HG03575 (cell line): ENCODE measurements at regions not wholly inside any gene's neighbourhood (a gene's known extent, or its start where the extent isn't known, plus 50 kb on each side); places are given as distances from the start of the nearest gene placed in this dataset.

Source experiments
- ATAC-seq: cut with Tn5 transposase; IDR thresholded peaks from one replicate; pipeline ENCODE4 v1.9.1; 2021; ENCODE audit not compliant: unreplicated experiment, insufficient number of reproducible peaks, low FRiP score; ENCODE audit errors: extremely low read depth

GRCh38 chr13:97109841-97110492 lies 112.2 kb upstream of the MBNL2 start:
- no peak for ATAC-seq

- no peak for ATAC-seq
Observed at GRCh38 chr13:97110936-97111335, 111.2 kb upstream of the MBNL2 start.

DNA sequence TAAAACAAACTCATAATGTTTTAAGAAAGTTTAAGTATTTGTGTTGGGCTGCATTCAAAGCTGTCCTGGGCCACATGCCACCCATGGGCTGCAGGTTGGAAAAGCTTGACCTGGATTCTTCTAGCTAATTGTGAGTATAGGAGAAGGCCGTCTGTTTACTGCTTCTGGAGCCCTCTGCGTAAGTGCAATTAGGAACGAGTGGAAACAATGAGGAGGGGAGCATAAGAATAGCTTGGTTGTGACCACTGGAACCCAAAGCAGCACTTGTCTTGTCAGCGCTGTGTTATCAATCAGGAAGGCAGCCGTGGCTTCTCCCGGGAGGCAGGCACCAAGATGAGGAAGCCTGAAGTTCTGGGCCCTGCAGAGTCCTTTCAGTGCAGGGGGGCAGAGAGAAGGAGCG lies 110.4 kb upstream of the MBNL2 start:
- no peak for ATAC-seq

- ATAC-seq = no peak
Observed at GRCh38 chr13:97112446-97113152, 109.5 kb upstream of the MBNL2 start.

- no peak for ATAC-seq
Observed at GRCh38 chr13:97113231-97114001, 108.7 kb upstream of the MBNL2 start.

DNA sequence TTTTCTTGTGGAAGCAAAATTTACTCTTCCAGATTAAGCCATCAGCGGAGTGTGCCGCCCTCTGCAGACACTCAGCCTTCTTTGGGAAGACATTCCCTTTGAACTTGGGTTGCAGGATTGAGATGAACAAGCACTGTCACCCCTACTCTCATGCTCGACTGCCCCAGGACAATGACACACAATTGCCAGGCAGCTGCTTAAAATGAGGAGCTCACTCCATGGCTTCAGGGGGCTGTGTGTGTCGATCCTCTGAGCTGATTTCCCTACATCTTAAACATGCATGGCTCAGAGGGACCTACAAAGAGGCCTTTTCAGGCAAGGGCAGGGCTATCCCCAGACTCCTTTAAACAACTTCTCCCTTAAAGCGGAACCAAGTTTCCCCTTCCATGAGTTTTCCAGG lies 107.5 kb upstream of the MBNL2 start:
- ATAC-seq = no peak

DNA sequence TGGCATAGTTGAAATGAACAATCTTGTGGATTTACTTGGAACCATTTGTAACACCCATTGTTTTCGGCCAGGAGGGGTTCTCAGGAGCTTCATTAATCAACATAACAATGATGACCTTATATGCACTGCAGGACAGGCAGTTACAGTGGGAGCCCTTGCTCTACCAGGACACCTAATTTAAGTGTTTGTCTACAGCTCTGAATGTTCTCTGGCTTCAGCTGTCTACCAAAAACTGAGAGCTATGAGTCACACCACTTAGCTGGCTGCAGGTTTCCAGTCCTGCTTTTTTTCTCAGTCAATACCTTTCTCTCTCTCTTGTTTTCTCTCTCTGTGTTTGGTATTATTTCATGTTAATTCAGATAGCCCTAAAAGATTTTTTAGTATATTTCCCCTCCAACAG lies 105.4 kb upstream of the MBNL2 start:
- peak; percentile 81 for ATAC-seq

- no peak for ATAC-seq
Observed at GRCh38 chr13:97117388-97117910, 104.7 kb upstream of the MBNL2 start.

DNA sequence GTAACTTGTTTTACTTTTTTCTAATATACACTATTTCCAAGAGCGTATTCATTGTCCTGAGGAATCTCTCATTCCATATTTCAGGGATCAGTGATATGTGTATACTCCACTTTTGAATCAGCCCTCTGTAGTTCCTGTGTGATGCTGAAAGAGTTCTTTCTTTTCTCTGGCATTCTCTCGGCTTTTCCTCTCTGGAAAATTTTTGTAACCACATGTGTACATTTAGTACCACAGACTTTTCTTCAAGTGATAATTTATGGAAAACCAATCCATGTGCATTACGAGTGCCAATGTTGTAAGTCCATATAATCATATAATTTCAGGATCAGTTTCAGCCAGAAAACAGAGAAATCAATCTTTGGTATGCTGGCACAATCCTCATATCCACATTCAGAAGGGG lies 102.2 kb upstream of the MBNL2 start:
- no peak for ATAC-seq

- no peak for ATAC-seq
Observed at GRCh38 chr13:97120346-97120745, 101.8 kb upstream of the MBNL2 start.

DNA sequence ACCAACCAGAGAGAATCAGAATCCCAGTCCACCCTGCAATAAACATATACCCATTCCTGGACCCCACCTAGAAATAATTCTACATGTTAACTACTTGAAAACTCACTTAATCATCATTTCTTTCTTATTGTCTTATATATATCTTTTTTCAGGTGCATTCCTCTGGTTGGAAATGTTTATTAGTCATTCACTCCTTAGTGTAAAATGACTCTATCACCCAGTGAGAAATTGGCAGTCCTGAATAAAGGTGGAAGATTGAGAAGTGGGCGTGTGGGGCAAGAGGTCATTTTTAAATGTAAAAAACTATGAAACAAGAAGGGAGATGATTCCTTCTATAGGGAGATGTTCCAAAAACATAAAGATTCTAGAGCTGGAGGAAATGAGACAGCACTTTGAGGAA lies 101.2 kb upstream of the MBNL2 start:
- no peak for ATAC-seq

- no peak for ATAC-seq
Observed at GRCh38 chr13:97121894-97122293, 100.2 kb upstream of the MBNL2 start.

DNA sequence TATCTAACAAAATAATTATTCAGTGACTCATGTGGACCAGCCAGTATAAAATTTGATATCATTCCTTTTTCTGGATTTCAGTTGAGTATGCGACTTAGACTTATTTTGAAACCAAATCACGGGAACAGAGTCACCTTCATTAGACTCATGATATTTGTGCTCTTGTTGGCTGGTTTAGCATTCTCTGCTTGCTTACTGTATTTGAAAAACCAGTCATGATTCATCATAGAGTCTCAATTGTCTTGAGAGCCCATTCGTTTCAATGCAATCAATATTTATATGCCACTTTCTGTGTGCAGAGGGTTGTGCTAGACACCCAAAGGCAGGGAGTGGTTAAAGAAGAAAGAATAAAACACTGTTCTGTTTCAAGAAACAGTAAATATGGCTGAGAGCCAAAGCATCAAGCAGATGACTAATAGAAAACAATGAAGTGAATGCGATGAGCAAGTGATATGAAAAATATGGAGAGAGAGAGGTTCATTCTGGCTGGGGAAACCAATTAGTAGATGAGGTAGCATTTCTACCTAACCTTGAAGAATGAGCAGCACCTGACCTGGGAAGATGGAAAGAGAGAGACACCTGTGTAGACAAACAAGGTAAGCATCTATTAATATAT lies 99.6 kb upstream of the MBNL2 start:
- no peak for ATAC-seq

- no peak for ATAC-seq
Observed at GRCh38 chr13:97124206-97124605, 97.9 kb upstream of the MBNL2 start.

DNA sequence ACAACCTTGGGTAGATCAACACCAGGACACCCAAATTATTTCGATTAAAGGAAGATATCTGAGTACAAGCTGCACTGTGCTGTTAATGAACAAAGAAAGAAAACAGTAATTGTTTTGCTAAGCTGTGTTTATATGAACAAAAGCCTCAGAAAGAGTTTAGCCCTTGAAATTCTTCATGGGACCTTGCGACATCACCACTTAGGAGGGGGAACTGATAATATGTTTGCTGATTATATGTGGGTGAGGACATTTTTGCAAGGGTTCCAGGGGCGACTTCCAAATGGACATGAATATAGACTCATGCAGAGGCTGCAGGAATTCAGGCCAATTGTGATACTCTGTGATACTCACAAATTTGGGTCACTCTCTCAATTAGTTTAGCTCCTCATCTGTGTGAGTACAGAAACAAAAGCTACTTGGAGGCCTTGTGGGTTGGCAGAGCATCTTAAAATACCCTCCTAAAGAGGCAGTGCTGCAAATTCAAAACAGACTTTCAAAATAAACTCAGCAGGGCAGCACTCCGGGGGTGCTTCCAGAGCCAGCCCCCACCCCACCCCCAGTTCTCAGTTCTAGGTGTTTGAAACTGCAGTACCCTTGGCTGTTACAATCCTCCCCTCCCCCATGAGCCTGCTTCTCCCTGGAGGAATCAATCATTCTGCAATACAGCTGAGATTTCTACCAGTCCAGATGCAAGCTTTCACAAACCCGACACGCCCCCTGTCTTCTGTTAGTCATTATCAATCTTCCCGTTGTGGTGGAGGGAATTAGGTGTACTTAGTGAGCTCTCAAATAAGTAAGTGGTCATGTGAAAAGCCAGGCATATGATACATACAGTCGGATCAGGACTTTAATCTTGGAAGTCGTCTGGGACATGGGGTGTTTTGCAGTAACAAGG lies 97.0 kb upstream of the MBNL2 start:
- no peak for ATAC-seq

- peak; percentile 84 for ATAC-seq
Observed at GRCh38 chr13:97125810-97126738, 96.1 kb upstream of the MBNL2 start.

DNA sequence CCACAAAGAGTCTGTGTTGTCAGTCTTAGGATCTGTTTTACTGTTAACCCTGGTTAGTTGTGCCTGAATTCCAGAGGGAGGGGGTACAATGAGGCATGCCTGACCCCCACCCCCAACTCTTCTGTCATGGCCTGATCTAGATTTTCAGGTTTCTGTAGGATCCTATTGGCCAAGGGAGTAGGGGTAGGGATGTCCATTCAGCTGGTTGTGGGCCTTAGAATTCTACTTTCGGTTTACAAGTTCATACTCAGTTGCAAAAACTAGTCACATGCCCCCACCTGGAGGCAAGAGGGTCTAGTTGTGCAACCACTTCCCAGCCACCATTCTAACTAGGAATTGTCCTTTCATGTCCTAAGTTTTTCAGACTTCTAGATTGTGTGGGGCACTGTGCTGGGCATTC lies 94.3 kb upstream of the MBNL2 start:
- no peak for ATAC-seq

GRCh38 chr13:97130190-97130589 lies 91.9 kb upstream of the MBNL2 start:
- no peak for ATAC-seq
